K562 (cell line): ENCODE measurements at regions not wholly inside any gene's neighbourhood (a gene's known extent, or its start where the extent isn't known, plus 50 kb on each side); places are given as distances from the start of the nearest gene placed in this dataset.

Experiments used
- ATAC-seq: fragments of 200-7000 bp; cut with Tn5 transposase; 3 replicates; pipeline ENCODE4 v1.9.1; 2020; ENCODE audit warnings: moderate library complexity
- BruUV-seq: library from RNA; stranded (reverse); fragments of 400-500 nt; replicated peaks from 2 replicates; lab custom pipeline; 2021; lab: Mats Ljungman, UMichigan
- CTCF ChIA-PET: fragments of 300-600 bp; formaldehyde crosslinking; extraction: SDS; loops from one replicate; lab custom pipeline; 2021; ENCODE audit warnings: low intra/inter-chr PET ratio; lab: Yijun Ruan, JAX
- POLR2A ChIA-PET: fragments of 300-600, 350-650 bp; sonication (Branson Sonifier 250); formaldehyde crosslinking; extraction: SDS; loops from one replicate; lab custom pipeline; 2021; ENCODE audit warnings: antibody characterized with exemption, inconsistent platforms; lab: Yijun Ruan, JAX
- DNase-seq, 4 experiments: peaks; one replicate each; pipeline versions ENCODE4 v3.0.0 to v3.0.0-alpha.2; 2011 to 2018; ENCODE audit warnings: low spot score in 3 of 4, mixed read lengths in 3 of 4; ENCODE audit errors: extremely low read depth in 1 of 4
- FAIRE-seq: peaks from 2 replicates; lab custom pipeline; 2011; peaks lifted over from hg19 to GRCh38; lab: Jason Lieb, UNC
- H2AFZ ChIP-seq: 2 replicates; pipeline ENCODE4 v1.6.0; 2011; ENCODE audit warnings: low read depth, low read length, control low read depth, inconsistent platforms
- H3K27ac ChIP-seq: fragments of 200-600 bp; 3 replicates; pipeline ENCODE4 v1.8.0; 2011; ENCODE audit warnings: low read depth, mild to moderate bottlenecking, control low read depth, inconsistent platforms, low read length, moderate library complexity, mixed read lengths; ENCODE audit errors: extremely low read depth
- H3K27me3 ChIP-seq, 2 experiments: fragments of 300-600 bp in 1 of 2; 2 replicates in 1 of 2; 3 replicates in 1 of 2; pipeline versions ENCODE4 v1.6.0 to v1.8.0; 2011; ENCODE audit warnings: inconsistent platforms in 2 of 2, low read length in 2 of 2, mild to moderate bottlenecking in 1 of 2, mixed read lengths in 1 of 2, moderate library complexity in 1 of 2; ENCODE audit not compliant: control insufficient read depth in 2 of 2, insufficient read depth in 2 of 2
- H3K36me3 ChIP-seq: fragments of 300-600 bp; 3 replicates; pipeline ENCODE4 v1.8.0; 2011; ENCODE audit warnings: mild to moderate bottlenecking, low read length, inconsistent platforms; ENCODE audit not compliant: control insufficient read depth, insufficient read depth
- H3K4me1 ChIP-seq, 2 experiments: fragments of 200-600 bp in 1 of 2; replicated peaks in 1 of 2; 2 replicates in 1 of 2; 3 replicates in 1 of 2; pipeline versions ENCODE4 v1.5.1 to v1.8.0; 2011; ENCODE audit warnings: inconsistent platforms in 2 of 2, low read length in 2 of 2, mild to moderate bottlenecking in 1 of 2, mixed read lengths in 1 of 2, moderate library complexity in 1 of 2; ENCODE audit not compliant: control insufficient read depth in 2 of 2, insufficient read depth in 2 of 2
- H3K4me2 ChIP-seq: 2 replicates; pipeline ENCODE4 v1.6.1; 2011; ENCODE audit warnings: low read length, control low read depth, inconsistent platforms, mixed read lengths; ENCODE audit not compliant: insufficient read depth
- H3K4me3 ChIP-seq: fragments of 200-600 bp; sonication (generic), shearing (Covaris generic); 2 replicates; pipeline ENCODE4 v1.5.1; 2016; ENCODE audit warnings: control low read depth, inconsistent platforms
- H3K79me2 ChIP-seq: fragments of 200-600 bp; 3 replicates; pipeline ENCODE4 v1.8.0; 2011; ENCODE audit warnings: low read length, inconsistent platforms; ENCODE audit not compliant: control insufficient read depth, insufficient read depth
- H3K9ac ChIP-seq, 2 experiments: 2 replicates each; pipeline versions ENCODE4 v1.6.0 to v1.6.1; 2011; ENCODE audit warnings: low read depth in 2 of 2, low read length in 2 of 2, control low read depth in 1 of 2, inconsistent platforms in 1 of 2, mild to moderate bottlenecking in 1 of 2, mixed read lengths in 1 of 2; ENCODE audit not compliant: insufficient read depth in 1 of 2
- H3K9me1 ChIP-seq: one replicate; pipeline ENCODE4 v1.6.0; 2011; ENCODE audit warnings: inconsistent platforms, mild to moderate bottlenecking, low read length, moderate library complexity; ENCODE audit not compliant: control insufficient read depth, insufficient read depth
- H3K9me3 ChIP-seq: replicated peaks from 2 replicates; pipeline ENCODE4 v1.5.1; 2011; ENCODE audit warnings: low read depth, low read length, inconsistent platforms; ENCODE audit not compliant: control insufficient read depth, insufficient read depth
- H4K20me1 ChIP-seq: replicated peaks from 2 replicates; pipeline ENCODE4 v1.6.1; 2011; ENCODE audit warnings: low read length, inconsistent platforms, mixed read lengths; ENCODE audit not compliant: control insufficient read depth, insufficient read depth
- CREB1 ChIP-seq, 2 experiments: sonication (generic) in 1 of 2; formaldehyde crosslinking in 1 of 2; IDR thresholded peaks; 2 replicates each; pipeline versions ENCODE4 v1.6.1 to v1.8.0; 2012 to 2022; ENCODE audit warnings: inconsistent platforms in 1 of 2, mild to moderate bottlenecking in 1 of 2, missing genetic modification reagents in 1 of 2, moderate library complexity in 1 of 2
- DMBX1 ChIP-seq: fragments of 250-450 bp; sonication (Bioruptor Pico); IDR thresholded peaks from 2 replicates; pipeline ENCODE4 v1.8.0; 2022; ENCODE audit warnings: inconsistent platforms, mild to moderate bottlenecking, moderate library complexity, borderline replicate concordance
- FOXA1 ChIP-seq: fragments of 450-650 bp; IDR thresholded peaks from 2 replicates; pipeline ENCODE4 v1.6.1; 2016; ENCODE audit warnings: mild to moderate bottlenecking, borderline replicate concordance
- MLLT1 ChIP-seq, 2 experiments: fragments of 450-650 bp; IDR thresholded peaks; 2 replicates each; pipeline ENCODE4 v1.6.1; 2016
- PHB2 ChIP-seq: fragments of 450-650 bp; IDR thresholded peaks from 2 replicates; pipeline ENCODE4 v1.6.1; 2017; ENCODE audit warnings: low read depth
- ZNF232 ChIP-seq: sonication (generic); formaldehyde crosslinking; IDR thresholded peaks from 2 replicates; pipeline ENCODE4 v1.8.0; 2022; ENCODE audit warnings: mild to moderate bottlenecking, missing genetic modification reagents
- WGBS: fragments of 100-300 bp; shearing (Covaris generic); methylation state at CpG from one replicate; pipeline ENCODE4 v1.1.6; 2016; ENCODE audit warnings: low coverage, mixed read lengths; ENCODE audit not compliant: insufficient coverage; ENCODE audit errors: missing lambda C conversion rate; 5-methylcytosine and 5-hydroxymethylcytosine counted together
- in situ Hi-C: fragments of 300-500 bp; cut with MboI; formaldehyde crosslinking; loops from 4 replicates; pipeline ENCODE4 v1.15.0; 2018; ENCODE audit warnings: inconsistent platforms, mixed read lengths
- intact Hi-C: fragments of 100-400 bp; cut with micrococcal nuclease; formaldehyde crosslinking; loops from 2 replicates; pipeline ENCODE4 v1.14.2; 2022

- no peak for TF ChIP-seq MLLT1 (IDR thresholded peaks at IDR 0.05)
- TF ChIP-seq ZNF232 (CRISPR knock-in tag) = no peak
- TF ChIP-seq CREB1 (IDR thresholded peaks at IDR 0.05) = no peak
- no peak for TF ChIP-seq CREB1 (CRISPR knock-in tag; IDR thresholded peaks at IDR 0.05)
- TF ChIP-seq DMBX1 (CRISPR knock-in tag) = no peak
- TF ChIP-seq PHB2 = no peak
- no peak for TF ChIP-seq FOXA1
- in situ Hi-C loops = no loop called here
- no peak overlapping the region; the same call in 1 of the 2 replicates for H2AFZ ChIP-seq
Measured at GRCh38 chr10:36375107-36375506, 733.0 kb upstream of the FZD8 start.

More at GRCh38 chr10:36375107-36375506, 733.0 kb upstream of the FZD8 start:
- WGBS = 0% methylated on average over 2 of the region's 3 CpGs
- H4K20me1 ChIP-seq = no peaks in the 10 kb centered on the region
- no peak overlapping the region for H3K4me2 ChIP-seq
- no peaks in the 10 kb centered on the region for H3K9me1 ChIP-seq
- FAIRE-seq = no peak
- no TSS peak for BruUV-seq
- no peak for DNase-seq
- ChIA-PET POLR2A (interaction anchor here (0.6 kb wide), 1 partner anchor 645 kb away, joined by 3 read pairs; no protein-coding TSS in a partner anchor), CTCF (no interaction called here)
- intact Hi-C loops = no loop called here
- no peaks in the 10 kb centered on the region for H3K36me3 ChIP-seq
- H3K79me2 ChIP-seq = no peaks in the 10 kb centered on the region
- H3K9me3 ChIP-seq = no peaks in the 10 kb centered on the region
- H3K4me3 ChIP-seq = no peak overlapping the region
- H3K27me3 ChIP-seq = no peaks in the 10 kb centered on the region
- no peak for ATAC-seq
- no peaks in the 10 kb centered on the region for H3K4me1 ChIP-seq
- no peak overlapping the region for H3K9ac ChIP-seq
- H3K27ac ChIP-seq = no peak overlapping the region
